ENCODE measurements at regions not wholly inside any gene's neighbourhood (a gene's known extent, or its start where the extent isn't known, plus 50 kb on each side); places are given as distances from the start of the nearest gene placed in this dataset.

- ATAC-seq = no peak
- H3K36me3 Mint-ChIP-seq (ENCODE audit: low read depth) = no peaks in the 10 kb centered on the region
- no peaks in the 10 kb centered on the region for H3K4me1 Mint-ChIP-seq (ENCODE audit: low read depth)
- H3K27me3 Mint-ChIP-seq = no peaks in the 10 kb centered on the region
- intact Hi-C loops (cut with micrococcal nuclease) = no loop called here
- H3K4me3 Mint-ChIP-seq = no peak overlapping the region
- peaks cover 14% of the 10 kb centered on the region for H3K9me3 Mint-ChIP-seq
- ChIA-PET POLR2A (no interaction called here), CTCF (no interaction called here)
- TF ChIP-seq CTCF (IDR thresholded peaks at IDR 0.05) = no peak
- no peak overlapping the region for H3K27ac Mint-ChIP-seq
- no peak for DNase-seq
Observed at GRCh38 chr5:27969157-27969556, 930.8 kb upstream of the CDH9 start.

GRCh38 chr5:27963050-27963783 is 924.8 kb upstream of the CDH9 start:
- no peak overlapping the region for H3K4me3 Mint-ChIP-seq
- POLR2A ChIA-PET = no interaction called here
- no peak for TF ChIP-seq CTCF (IDR thresholded peaks at IDR 0.05)
- no peaks in the 10 kb centered on the region for H3K36me3 Mint-ChIP-seq (ENCODE audit: low read depth)
- no peak for DNase-seq
- CTCF ChIA-PET = no interaction called here
- peaks cover 25% of the 10 kb centered on the region for H3K9me3 Mint-ChIP-seq
- H3K4me1 Mint-ChIP-seq (ENCODE audit: low read depth) = no peaks in the 10 kb centered on the region
- no peaks in the 10 kb centered on the region for H3K27me3 Mint-ChIP-seq
- intact Hi-C loops (cut with micrococcal nuclease) = no loop called here
- ATAC-seq = no peak
- no peak overlapping the region for H3K27ac Mint-ChIP-seq

- DNase-seq (no peak), ATAC-seq (no peak)
- H3K27ac Mint-ChIP-seq = no peak overlapping the region
- H3K9me3 Mint-ChIP-seq = peaks cover 28% of the 10 kb centered on the region
- no peaks in the 10 kb centered on the region for H3K27me3 Mint-ChIP-seq
- ChIA-PET CTCF (no interaction called here), POLR2A (no interaction called here)
- intact Hi-C loops (cut with micrococcal nuclease) = no loop called here
- no peaks in the 10 kb centered on the region for H3K36me3 Mint-ChIP-seq (ENCODE audit: low read depth)
- no peaks in the 10 kb centered on the region for H3K4me1 Mint-ChIP-seq (ENCODE audit: low read depth)
- H3K4me3 Mint-ChIP-seq = no peak overlapping the region
- TF ChIP-seq CTCF (IDR thresholded peaks at IDR 0.05) = no peak
Observed at GRCh38 chr5:27962198-27962597, 923.8 kb upstream of the CDH9 start.

- no peak overlapping the region for H3K27ac Mint-ChIP-seq
- H3K4me1 Mint-ChIP-seq (ENCODE audit: low read depth) = no peaks in the 10 kb centered on the region
- H3K4me3 Mint-ChIP-seq = no peak overlapping the region
- ChIA-PET POLR2A (no interaction called here), CTCF (no interaction called here)
- TF ChIP-seq CTCF (IDR thresholded peaks at IDR 0.05) = no peak
- no peak for ATAC-seq
- no peaks in the 10 kb centered on the region for H3K27me3 Mint-ChIP-seq
- H3K36me3 Mint-ChIP-seq (ENCODE audit: low read depth) = no peaks in the 10 kb centered on the region
- intact Hi-C loops (cut with micrococcal nuclease) = no loop called here
- no peak for DNase-seq
- H3K9me3 Mint-ChIP-seq = peaks cover 9% of the 10 kb centered on the region
Observed at GRCh38 chr5:27947088-27947487, 908.7 kb upstream of the CDH9 start.

- no peak for ATAC-seq
- no peak for DNase-seq
- Mint-ChIP-seq H3K4me3 (no peak overlapping the region), H3K27me3 (no peaks in the 10 kb centered on the region), H3K36me3 (ENCODE audit: low read depth) (no peaks in the 10 kb centered on the region), H3K9me3 (peaks cover 11% of the 10 kb centered on the region), H3K4me1 (ENCODE audit: low read depth) (no peaks in the 10 kb centered on the region), H3K27ac (no peak overlapping the region)
- TF ChIP-seq CTCF (IDR thresholded peaks at IDR 0.05) = no peak
- intact Hi-C loops (cut with micrococcal nuclease) = no loop called here
- ChIA-PET POLR2A (no interaction called here), CTCF (no interaction called here)
Observed at GRCh38 chr5:27944471-27944870, 906.1 kb upstream of the CDH9 start.
